ENCODE measurements at regions not wholly inside any gene's neighbourhood (a gene's known extent, or its start where the extent isn't known, plus 50 kb on each side); places are given as distances from the start of the nearest gene placed in this dataset.
A peak's percentile ranks its signal among the peaks of the same experiment; 100 is the strongest.
"Not testable (repeated sequence)": the region's sequence is repeated elsewhere in the genome, so short reads cannot be mapped to it uniquely, and the experiment has no call there.

- TF ChIP-seq, protein P1, sequence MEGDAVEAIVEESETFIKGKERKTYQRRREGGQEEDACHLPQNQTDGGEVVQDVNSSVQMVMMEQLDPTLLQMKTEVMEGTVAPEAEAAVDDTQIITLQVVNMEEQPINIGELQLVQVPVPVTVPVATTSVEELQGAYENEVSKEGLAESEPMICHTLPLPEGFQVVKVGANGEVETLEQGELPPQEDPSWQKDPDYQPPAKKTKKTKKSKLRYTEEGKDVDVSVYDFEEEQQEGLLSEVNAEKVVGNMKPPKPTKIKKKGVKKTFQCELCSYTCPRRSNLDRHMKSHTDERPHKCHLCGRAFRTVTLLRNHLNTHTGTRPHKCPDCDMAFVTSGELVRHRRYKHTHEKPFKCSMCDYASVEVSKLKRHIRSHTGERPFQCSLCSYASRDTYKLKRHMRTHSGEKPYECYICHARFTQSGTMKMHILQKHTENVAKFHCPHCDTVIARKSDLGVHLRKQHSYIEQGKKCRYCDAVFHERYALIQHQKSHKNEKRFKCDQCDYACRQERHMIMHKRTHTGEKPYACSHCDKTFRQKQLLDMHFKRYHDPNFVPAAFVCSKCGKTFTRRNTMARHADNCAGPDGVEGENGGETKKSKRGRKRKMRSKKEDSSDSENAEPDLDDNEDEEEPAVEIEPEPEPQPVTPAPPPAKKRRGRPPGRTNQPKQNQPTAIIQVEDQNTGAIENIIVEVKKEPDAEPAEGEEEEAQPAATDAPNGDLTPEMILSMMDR (IDR thresholded peaks at IDR 0.05; ENCODE audit: control insufficient read depth, insufficient read depth, low read depth, low read length, missing control alignments), result no peak
- no peak overlapping the region for H3K4me3 ChIP-seq (ENCODE audit: control insufficient read depth, low read depth, low read length)
- no peak for DNase-seq (ENCODE audit: low read depth)
These were observed 725.3 kb downstream of the SI start for GRCh38 chr3:164352991-164353390.

DNA sequence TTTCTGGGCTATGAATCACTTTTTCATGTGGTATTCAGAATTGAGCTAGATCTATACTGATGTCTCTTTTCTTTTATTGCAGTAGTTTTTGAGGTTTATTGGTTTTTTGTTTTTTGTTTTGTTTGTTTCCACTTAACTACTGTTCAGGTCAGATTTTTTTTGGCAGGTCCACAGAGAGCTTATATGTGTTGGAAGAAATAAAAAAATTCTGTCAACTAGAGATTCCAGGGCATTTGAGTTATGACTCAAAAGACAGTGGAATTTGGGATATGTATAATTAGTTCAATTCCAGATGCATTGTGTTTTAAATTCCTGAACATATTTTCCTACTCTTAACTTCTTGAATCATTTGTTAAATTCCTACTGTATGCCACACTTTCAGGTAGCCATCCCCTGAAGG lies 727.2 kb downstream of the SI start:
- H3K4me3 ChIP-seq (ENCODE audit: control insufficient read depth, low read depth, low read length), result no peak overlapping the region
- peak; percentile 13 for DNase-seq (ENCODE audit: low read depth)
- TF ChIP-seq, protein P1 (IDR thresholded peaks at IDR 0.05; ENCODE audit: control insufficient read depth, insufficient read depth, low read depth, low read length, missing control alignments), result no peak

DNA sequence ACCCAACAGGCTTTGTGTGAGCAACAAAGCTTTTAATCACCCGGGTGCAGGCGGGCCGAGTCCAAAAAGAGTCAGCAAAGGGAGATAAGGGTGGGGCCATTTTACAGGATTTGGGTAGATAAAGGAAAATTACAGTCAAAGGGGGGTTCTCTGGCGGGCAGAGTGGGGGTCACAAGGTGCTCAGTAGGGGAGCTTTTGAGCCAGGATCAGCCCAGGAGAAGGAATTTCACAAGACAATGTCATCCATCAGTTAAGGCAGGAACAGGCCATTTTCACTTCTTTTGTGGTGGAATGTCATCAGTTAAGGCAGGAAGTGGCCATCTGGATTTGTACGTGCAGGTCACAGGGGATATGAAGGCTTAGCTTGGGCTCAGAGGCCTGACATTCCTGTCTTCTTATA lies 736.1 kb downstream of the SI start:
- H3K4me3 ChIP-seq (ENCODE audit: control insufficient read depth, low read depth, low read length); DNase-seq (ENCODE audit: low read depth): not testable (repeated sequence)

DNA sequence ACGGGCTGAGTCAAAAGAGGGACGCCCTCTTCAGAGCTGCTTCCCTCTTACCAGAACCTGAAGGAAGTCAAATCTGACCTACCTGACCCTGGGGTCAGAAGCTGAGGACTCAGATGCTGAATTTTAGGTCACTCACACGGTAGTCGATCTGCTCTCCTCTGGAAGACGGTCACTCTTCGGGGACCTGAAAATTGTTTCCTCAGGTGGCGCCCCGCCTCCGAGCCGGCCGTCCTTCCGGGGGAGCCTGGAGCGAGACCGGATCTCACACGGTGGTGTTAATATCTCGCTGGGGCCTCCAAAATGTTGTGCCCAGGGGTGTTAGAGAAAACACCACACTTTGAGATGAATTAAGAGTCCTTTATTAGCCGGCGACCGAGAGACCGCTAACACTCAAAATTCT lies 737.2 kb downstream of the SI start:
- H3K4me3 ChIP-seq (ENCODE audit: control insufficient read depth, low read depth, low read length), result no peak overlapping the region
- no peak for DNase-seq (ENCODE audit: low read depth)
- TF ChIP-seq, protein P1 (IDR thresholded peaks at IDR 0.05; ENCODE audit: control insufficient read depth, insufficient read depth, low read depth, low read length, missing control alignments), result no peak

DNA sequence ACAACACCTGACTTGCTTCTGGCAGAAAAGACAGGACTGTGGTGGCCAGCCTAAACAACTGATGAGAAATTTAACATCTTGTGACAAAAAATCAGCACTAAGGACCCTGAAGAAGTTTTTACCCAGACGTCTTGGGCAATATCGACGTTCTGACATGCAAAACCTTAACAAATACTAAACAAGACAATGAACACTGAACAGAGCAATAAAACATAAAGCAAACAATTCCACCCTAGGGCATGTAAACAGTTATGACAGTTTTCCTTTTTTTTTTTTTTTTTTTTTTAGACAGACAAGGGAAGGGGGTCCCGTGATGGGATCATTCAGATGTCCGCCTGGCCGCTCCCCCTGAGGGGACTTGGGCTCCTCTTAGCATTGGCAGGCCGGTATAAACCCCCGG lies 738.0 kb downstream of the SI start:
- TF ChIP-seq, protein P1 (IDR thresholded peaks at IDR 0.05; ENCODE audit: control insufficient read depth, insufficient read depth, low read depth, low read length, missing control alignments), result no peak
- DNase-seq (ENCODE audit: low read depth), result no peak
- no peak overlapping the region for H3K4me3 ChIP-seq (ENCODE audit: control insufficient read depth, low read depth, low read length)

GRCh38 chr3:164332831-164333802 lies 745.2 kb downstream of the SI start:
- TF ChIP-seq, protein P1 (IDR thresholded peaks at IDR 0.05; ENCODE audit: control insufficient read depth, insufficient read depth, low read depth, low read length, missing control alignments), result no peak
- no peak overlapping the region for H3K4me3 ChIP-seq (ENCODE audit: control insufficient read depth, low read depth, low read length)
- DNase-seq (ENCODE audit: low read depth), result no peak

GRCh38 chr3:164326714-164327113 lies 751.6 kb downstream of the SI start:
- TF ChIP-seq, protein P1 (IDR thresholded peaks at IDR 0.05; ENCODE audit: control insufficient read depth, insufficient read depth, low read depth, low read length, missing control alignments), result no peak
- no peak for DNase-seq (ENCODE audit: low read depth)
- no peak overlapping the region for H3K4me3 ChIP-seq (ENCODE audit: control insufficient read depth, low read depth, low read length)
